GM10248 (cell line): ENCODE measurements at regions not wholly inside any gene's neighbourhood (a gene's known extent, or its start where the extent isn't known, plus 50 kb on each side); places are given as distances from the start of the nearest gene placed in this dataset.

Source experiments
- CTCF ChIA-PET: fragments of 300-600 bp; sonication (Branson Sonifier 250); formaldehyde crosslinking; extraction: SDS; loops from one replicate; lab custom pipeline; 2021; ENCODE audit warnings: antibody characterized with exemption; lab: Yijun Ruan, JAX
- POLR2A ChIA-PET: fragments of 350-650 bp; sonication (Branson Sonifier 250); formaldehyde crosslinking; extraction: SDS; loops from one replicate; lab custom pipeline; 2020; ENCODE audit warnings: antibody characterized with exemption; lab: Yijun Ruan, JAX
- DNase-seq: peaks from one replicate; pipeline ENCODE4 v3.0.0; 2012; ENCODE audit errors: extremely low spot score
- CTCF ChIP-seq: IDR thresholded peaks from 2 replicates; pipeline ENCODE4 v1.5.1; 2012; ENCODE audit warnings: mild to moderate bottlenecking, low read depth; ENCODE audit errors: extremely low read depth, missing control alignments, control extremely low read depth

DNA sequence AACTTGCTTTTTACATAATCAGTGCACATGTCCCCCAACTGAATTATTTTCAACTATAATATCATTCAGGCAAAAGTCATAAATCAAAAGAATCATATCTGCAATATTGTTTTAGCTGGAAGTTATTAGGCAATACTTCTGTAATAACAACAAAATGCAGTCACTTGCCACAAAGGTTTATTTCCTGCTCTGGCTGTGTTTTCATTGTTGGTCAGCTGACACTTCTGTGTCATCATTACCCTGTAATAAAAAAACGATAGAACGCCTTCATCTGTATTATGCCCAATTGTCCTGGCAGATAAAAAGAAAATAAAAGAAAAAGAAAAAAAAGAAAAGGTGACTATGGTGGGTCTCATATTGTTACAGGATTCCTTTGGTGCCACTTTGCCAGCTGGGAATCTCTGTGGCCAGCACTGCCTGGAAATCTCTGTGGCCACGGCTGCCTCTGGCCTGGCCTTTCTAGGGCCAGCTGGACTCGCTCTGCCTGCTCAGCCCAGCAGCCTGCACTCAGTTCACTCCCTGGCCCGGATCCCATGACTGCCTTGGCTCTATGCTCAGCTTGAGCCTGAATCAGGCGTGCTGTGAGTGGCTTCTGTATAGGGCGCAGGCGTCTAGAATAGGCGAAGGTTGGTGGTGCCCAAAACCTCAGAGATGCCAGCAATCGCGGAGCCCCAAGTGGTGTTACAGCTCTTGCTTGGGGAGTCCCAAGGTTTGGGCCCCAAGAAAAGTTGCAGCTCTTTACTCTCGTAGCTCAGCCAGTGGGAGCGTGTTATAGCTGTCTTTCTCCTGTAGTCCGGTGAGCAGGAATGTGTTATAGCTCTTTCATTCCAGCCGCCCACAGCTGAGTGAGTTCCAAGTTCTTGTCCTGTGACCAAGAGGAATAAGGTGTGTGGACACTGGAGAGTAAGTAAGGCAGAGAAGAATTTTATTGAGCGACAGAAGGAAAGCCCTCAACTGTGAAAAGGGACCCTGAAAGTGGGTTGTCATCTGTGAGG is 1227.1 kb downstream of the SLITRK1 start:
- no peak for TF ChIP-seq CTCF
- no peak for DNase-seq
- ChIA-PET CTCF (interaction anchor here (1.2 kb wide), 2 partner anchors 8 to 9 kb away, joined by 3 read pairs; no protein-coding TSS in a partner anchor), POLR2A (no interaction called here)

DNA sequence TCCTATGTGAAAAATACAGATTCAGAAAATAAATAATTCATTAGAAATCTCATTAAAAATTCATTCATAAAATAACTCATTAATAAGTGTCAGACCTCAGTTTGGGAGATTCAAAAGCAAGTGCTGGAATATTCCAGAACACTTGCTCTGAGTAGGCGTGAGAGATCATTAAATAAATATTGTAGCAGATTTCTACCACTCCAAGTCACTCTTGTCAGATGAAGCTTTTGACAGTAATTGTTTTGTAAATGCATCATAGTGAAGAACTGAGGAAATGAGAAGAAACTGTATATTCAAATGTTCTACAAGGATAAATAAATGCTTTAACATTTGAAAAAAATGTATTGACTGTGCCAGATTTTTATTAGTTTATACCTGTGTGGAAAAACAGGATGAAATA is 1228.1 kb downstream of the SLITRK1 start:
- DNase-seq: no peak
- ChIA-PET POLR2A (no interaction called here), CTCF (no interaction called here)
- TF ChIP-seq CTCF: no peak

GRCh38 chr13:82647540-82647939 is 1234.7 kb downstream of the SLITRK1 start:
- DNase-seq: no peak
- no peak for TF ChIP-seq CTCF
- CTCF ChIA-PET: no interaction called here
- POLR2A ChIA-PET: no interaction called here

- ChIA-PET POLR2A (no interaction called here), CTCF (no interaction called here)
- no peak for TF ChIP-seq CTCF
- DNase-seq: no peak
These were observed 1246.2 kb downstream of the SLITRK1 start for GRCh38 chr13:82636119-82636518.

DNA sequence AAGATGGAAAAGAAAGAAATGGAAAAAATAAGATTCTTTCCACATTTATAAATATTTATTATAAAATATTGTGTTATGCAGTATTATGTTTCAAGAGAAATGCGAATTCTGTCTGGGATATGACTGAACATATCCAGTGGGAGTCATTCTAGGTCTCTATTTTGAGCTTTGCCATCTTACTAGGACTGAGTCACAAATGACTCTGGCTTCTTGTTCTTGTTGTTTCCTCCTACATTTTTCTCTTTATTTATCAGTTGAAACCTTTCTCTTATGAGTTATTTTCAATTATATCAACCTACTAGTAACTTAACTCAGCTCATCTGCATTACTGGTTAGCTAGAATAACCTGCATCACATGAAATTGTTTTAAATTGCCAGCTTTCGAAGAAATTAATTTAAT is 1247.3 kb downstream of the SLITRK1 start:
- TF ChIP-seq CTCF: no peak
- ChIA-PET CTCF (no interaction called here), POLR2A (no interaction called here)
- no peak for DNase-seq

- CTCF ChIA-PET: no interaction called here
- no peak for DNase-seq
- POLR2A ChIA-PET: no interaction called here
- no peak for TF ChIP-seq CTCF
These were observed 1255.1 kb downstream of the SLITRK1 start for GRCh38 chr13:82627183-82627582.

GRCh38 chr13:82625717-82626116 is 1256.6 kb downstream of the SLITRK1 start:
- POLR2A ChIA-PET: no interaction called here
- no peak for DNase-seq
- CTCF ChIA-PET: no interaction called here

More at GRCh38 chr13:82625717-82626116, 1256.6 kb downstream of the SLITRK1 start:
- no peak for TF ChIP-seq CTCF
